ENCODE measurements at regions not wholly inside any gene's neighbourhood (a gene's known extent, or its start where the extent isn't known, plus 50 kb on each side); places are given as distances from the start of the nearest gene placed in this dataset.

DNA sequence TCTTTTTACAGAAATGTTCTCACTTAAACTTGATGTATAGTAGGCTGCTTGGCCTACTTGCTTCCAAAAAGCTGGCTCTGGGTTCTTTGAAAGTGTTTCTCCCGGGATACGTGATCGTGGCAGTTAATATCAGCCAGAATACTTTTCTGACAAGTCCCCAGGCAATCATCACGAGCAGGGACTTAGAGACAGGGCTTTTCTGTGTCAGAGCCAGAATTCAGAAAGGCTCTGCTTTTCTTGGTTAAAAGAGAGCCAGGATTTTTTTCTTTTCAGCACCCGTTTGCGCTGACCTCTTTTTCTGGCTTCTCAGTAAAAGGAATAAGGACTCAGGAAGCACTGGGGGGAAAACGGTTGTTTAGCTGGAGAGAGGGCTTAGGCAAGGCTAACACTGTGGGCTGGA is 57.8 kb upstream of the ARHGAP5 start:
- ATAC-seq (peak in 2 of 4 donors; percentile 11 to 19), DNase-seq (no peak)

DNA sequence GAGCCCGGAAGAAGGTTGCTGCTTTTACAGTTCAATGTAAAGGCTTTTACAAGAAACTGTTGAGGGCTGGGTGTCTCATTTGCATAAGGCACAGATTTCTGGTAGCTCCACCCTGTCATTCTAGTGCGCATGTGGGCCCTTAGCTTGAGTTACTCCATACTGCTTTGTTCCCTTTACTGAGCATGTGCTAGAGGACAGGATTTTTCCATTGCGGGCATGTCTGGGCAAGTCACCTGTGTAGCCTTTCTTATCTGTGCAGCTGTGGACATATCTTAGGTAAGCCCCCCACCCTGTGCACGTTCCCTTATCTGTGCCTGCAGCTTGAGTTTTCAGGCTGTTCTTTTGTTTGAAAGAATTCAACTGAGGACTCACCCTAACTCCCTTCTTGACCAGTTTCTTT is 56.2 kb upstream of the ARHGAP5 start:
- DNase-seq, result no peak
- ATAC-seq, result no peak
- H3K9me3 ChIP-seq, result no peaks in the 10 kb centered on the region
- no peak for TF ChIP-seq POLR2A (IDR thresholded peaks at IDR 0.05)
- TF ChIP-seq, protein P1, sequence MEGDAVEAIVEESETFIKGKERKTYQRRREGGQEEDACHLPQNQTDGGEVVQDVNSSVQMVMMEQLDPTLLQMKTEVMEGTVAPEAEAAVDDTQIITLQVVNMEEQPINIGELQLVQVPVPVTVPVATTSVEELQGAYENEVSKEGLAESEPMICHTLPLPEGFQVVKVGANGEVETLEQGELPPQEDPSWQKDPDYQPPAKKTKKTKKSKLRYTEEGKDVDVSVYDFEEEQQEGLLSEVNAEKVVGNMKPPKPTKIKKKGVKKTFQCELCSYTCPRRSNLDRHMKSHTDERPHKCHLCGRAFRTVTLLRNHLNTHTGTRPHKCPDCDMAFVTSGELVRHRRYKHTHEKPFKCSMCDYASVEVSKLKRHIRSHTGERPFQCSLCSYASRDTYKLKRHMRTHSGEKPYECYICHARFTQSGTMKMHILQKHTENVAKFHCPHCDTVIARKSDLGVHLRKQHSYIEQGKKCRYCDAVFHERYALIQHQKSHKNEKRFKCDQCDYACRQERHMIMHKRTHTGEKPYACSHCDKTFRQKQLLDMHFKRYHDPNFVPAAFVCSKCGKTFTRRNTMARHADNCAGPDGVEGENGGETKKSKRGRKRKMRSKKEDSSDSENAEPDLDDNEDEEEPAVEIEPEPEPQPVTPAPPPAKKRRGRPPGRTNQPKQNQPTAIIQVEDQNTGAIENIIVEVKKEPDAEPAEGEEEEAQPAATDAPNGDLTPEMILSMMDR (IDR thresholded peaks at IDR 0.05), result no peak
- intact Hi-C loops (cut with DNase I), result loop anchor here in 1 of 10 donors (5.0 kb wide), 1 partner anchor 51 kb away; no protein-coding TSS in a partner anchor
- 94 to 98% (median 97%) methylated on average over 4 of the region's 4 CpGs for WGBS, 4 donors
- H3K36me3 ChIP-seq, result no peaks in the 10 kb centered on the region
- no peak overlapping the region for H3K27ac ChIP-seq
- no peaks in the 10 kb centered on the region for H3K27me3 ChIP-seq
- no peak overlapping the region for H3K4me3 ChIP-seq
- peaks cover 0 to 32% (median 16%) of the 10 kb centered on the region in 12 donors for H3K4me1 ChIP-seq

More for the DNA sequence above, 57.8 kb upstream of the ARHGAP5 start:
- H3K9me3 ChIP-seq, result no peaks in the 10 kb centered on the region
- no peaks in the 10 kb centered on the region for H3K36me3 ChIP-seq
- TF ChIP-seq POLR2A (IDR thresholded peaks at IDR 0.05), result no peak
- TF ChIP-seq, protein P1 (IDR thresholded peaks at IDR 0.05), result no peak
- H3K4me1 ChIP-seq, result peaks cover 0 to 39% (median 18%) of the 10 kb centered on the region in 12 donors
- intact Hi-C loops (cut with DNase I), result no loop called here
- peak overlapping the region in 10 of 12 donors; percentile 9 to 73 (median 48) for H3K27ac ChIP-seq
- H3K4me3 ChIP-seq, result peak overlapping the region in 1 of 12 donors; percentile 2
- no peaks in the 10 kb centered on the region for H3K27me3 ChIP-seq
- WGBS, 4 donors, result 17 to 35% (median 31%) methylated on average over 7 of the region's 7 CpGs

- H3K36me3 ChIP-seq, result no peaks in the 10 kb centered on the region
- TF ChIP-seq POLR2A (IDR thresholded peaks at IDR 0.05), result no peak
- TF ChIP-seq, protein P1 (IDR thresholded peaks at IDR 0.05), result no peak
- ATAC-seq, result no peak
- intact Hi-C loops (cut with DNase I), result loop anchor here in 1 of 10 donors (5.0 kb wide), 1 partner anchor 51 kb away; no protein-coding TSS in a partner anchor
- WGBS, 4 donors, result 96 to 98% (median 97%) methylated on average over 3 of the region's 3 CpGs
- DNase-seq, result no peak
- H3K9me3 ChIP-seq, result no peaks in the 10 kb centered on the region
- no peak overlapping the region for H3K4me3 ChIP-seq
- peaks cover 0 to 30% (median 16%) of the 10 kb centered on the region in 12 donors for H3K4me1 ChIP-seq
- H3K27ac ChIP-seq, result no peak overlapping the region
- no peaks in the 10 kb centered on the region for H3K27me3 ChIP-seq
These were observed 55.8 kb upstream of the ARHGAP5 start for GRCh38 chr14:32021341-32021740.

GRCh38 chr14:32022525-32022924 is 54.6 kb upstream of the ARHGAP5 start:
- no peaks in the 10 kb centered on the region for H3K9me3 ChIP-seq
- no peaks in the 10 kb centered on the region for H3K27me3 ChIP-seq
- ATAC-seq, result no peak
- 94 to 97% (median 96%) methylated on average over 4 of the region's 4 CpGs for WGBS, 4 donors
- peaks cover 0 to 25% (median 16%) of the 10 kb centered on the region in 12 donors for H3K4me1 ChIP-seq
- no peak for DNase-seq
- no peak overlapping the region for H3K27ac ChIP-seq
- intact Hi-C loops (cut with DNase I), result loop anchor here in 1 of 10 donors (5.0 kb wide), 1 partner anchor 50 kb away; no protein-coding TSS in a partner anchor
- no peaks in the 10 kb centered on the region for H3K36me3 ChIP-seq
- H3K4me3 ChIP-seq, result no peak overlapping the region
- TF ChIP-seq POLR2A (IDR thresholded peaks at IDR 0.05), result no peak
- TF ChIP-seq, protein P1 (IDR thresholded peaks at IDR 0.05), result no peak

Data from heart left ventricle (tissue), 16 donors.